Hepatocyte (in vitro differentiated cells): ENCODE measurements at regions not wholly inside any gene's neighbourhood (a gene's known extent, or its start where the extent isn't known, plus 50 kb on each side); places are given as distances from the start of the nearest gene placed in this dataset.

ENCODE experiments used
- CTCF ChIP-seq: fragments of 200-600 bp; sonication (generic); IDR thresholded peaks from 2 replicates; pipeline ENCODE4 v1.5.1; 2016; ENCODE audit warnings: antibody characterized with exemption, mild to moderate bottlenecking; ENCODE audit not compliant: poor library complexity
- EZH2 ChIP-seq: fragments of 200-600 bp; sonication (generic); IDR thresholded peaks from 2 replicates; pipeline ENCODE4 v1.6.1; 2016; ENCODE audit warnings: antibody characterized with exemption, mild to moderate bottlenecking, borderline replicate concordance

- no peak for TF ChIP-seq EZH2
- TF ChIP-seq CTCF = no peak
Observed at GRCh38 chr1:55846051-55846450, 630.9 kb upstream of the USP24 start.
